ENCODE measurements at regions not wholly inside any gene's neighbourhood (a gene's known extent, or its start where the extent isn't known, plus 50 kb on each side); places are given as distances from the start of the nearest gene placed in this dataset.

DNA sequence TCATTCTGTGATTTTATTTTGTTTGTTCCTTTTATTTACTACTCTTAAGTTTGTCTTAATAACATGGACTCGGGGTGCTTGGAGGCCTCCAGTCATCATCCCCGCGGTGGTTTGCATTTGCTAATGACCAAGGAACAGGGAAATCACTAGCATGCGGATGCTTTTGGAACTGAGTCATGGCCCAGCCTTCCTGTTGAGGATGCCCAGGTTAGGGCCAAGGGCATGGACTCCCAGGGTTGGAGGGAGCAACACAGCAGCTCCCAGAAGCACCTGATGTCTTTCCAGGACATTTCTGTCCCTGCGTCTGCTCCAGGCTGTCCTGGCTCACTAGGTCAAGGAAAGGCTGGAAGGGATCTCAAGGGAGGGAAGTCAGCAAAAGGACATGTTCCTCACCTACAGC, 423.7 kb upstream of the TSHZ3 start:
- no peak for DNase-seq (ENCODE audit: low spot score)

DNA sequence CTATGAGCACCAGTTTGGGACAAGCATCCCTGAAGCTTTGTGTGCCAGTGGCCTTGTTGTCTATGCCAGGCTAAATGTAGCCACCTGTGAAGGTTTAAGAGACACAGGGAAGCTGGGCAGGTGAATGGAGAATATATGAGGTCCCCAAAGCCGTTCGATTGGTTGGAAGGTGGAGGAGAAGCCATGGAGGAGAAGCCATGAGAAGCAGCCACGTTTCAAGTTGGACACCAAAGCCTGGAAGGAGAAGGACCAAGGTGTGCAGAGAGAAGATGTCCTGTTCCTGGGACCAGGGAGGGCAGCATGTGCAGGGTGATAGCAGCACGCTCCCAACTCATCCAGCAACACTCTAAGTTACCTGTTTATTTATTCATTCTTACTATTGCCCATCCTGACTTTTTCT, 432.3 kb upstream of the TSHZ3 start:
- DNase-seq (ENCODE audit: low spot score): no peak

DNA sequence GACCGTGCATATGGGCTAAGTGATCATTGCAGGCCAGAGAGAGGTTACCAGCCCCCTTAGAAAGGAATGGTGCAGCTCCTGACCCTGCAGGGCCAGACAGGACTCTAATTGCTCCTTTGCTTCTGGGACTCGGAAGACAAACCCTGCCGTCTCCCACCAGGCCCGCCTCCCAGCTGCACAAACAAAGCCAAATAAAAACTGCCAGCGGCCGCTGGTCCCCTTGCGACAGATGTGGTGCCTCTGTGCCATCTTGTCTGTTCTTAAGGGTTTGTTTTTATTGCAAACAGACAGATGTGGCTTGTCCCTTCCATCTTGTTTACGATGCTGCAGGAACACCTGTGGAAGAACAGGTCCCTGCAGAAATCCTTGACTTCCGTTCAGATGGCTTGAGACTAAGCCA, 434.4 kb upstream of the TSHZ3 start:
- DNase-seq (ENCODE audit: low spot score): no peak

DNA sequence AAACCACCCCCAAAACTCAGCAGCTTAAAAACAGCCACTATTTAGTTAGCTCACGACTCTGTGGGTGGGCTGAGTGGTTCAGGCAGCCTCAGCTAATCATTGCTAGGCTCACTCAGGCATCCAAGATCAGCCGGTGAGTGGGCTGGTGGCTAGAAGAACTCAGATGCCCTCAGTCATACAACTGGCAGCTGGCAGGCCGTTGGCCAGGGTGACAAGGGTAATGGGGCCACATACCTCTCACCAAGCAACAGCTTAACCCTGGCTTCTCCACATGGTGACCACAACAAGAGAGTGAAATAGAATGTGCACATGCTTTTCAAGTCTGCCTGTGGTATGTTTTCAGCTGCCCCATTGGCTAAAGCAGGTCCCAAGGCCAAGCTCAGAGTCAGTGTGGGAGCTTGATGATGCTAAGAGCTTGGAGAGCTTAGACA, 435.4 kb upstream of the TSHZ3 start:
- DNase-seq (ENCODE audit: low spot score): no peak

DNA sequence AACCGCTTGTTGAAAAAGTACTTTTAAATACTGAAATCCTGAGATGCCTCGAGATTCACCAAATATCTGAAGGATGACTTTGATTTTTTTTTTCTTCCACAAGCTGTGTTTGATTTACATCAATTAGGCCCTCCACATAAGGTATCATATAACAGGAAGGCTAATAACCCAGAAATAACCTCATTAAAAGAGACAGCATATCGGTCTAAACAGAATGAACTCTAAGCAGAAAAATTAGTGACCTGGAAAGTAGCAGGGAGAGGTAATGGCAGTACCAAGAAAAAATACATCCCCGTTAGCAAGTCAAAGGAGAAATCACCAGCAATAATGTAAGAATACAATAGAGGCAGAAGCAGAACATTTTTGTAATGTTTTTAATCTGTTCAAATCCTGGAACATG, 452.4 kb upstream of the TSHZ3 start:
- DNase-seq (ENCODE audit: low spot score): no peak

DNA sequence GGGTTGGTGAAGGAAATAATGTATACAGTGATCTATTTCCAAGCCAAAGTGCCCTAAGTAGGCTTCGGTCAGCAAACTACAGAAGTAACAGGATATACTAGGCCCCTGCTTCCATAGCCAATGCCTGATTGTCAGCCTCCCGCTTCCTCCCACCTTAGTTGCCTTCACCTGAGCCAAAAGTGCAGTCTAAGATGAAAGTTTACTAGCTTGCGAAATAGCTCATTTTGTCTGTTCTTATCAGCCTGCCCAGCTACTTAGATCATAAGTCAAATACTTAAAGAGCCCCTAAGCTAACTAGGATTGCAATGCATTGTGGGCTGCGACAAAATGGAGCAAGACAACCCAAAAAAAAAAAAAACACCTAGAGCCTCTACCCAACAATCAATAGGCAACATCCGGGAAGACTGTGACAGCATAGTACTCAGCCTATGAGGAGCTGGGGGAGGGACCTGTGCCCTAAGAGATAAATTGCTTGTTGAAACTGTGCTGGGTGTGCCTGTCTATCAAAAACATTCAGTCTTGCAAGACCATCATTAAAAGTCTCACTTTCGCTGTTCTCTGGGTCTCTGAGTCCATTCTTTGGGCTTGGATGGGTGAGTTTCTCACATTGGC, 454.7 kb upstream of the TSHZ3 start:
- no peak for DNase-seq (ENCODE audit: low spot score)

DNA sequence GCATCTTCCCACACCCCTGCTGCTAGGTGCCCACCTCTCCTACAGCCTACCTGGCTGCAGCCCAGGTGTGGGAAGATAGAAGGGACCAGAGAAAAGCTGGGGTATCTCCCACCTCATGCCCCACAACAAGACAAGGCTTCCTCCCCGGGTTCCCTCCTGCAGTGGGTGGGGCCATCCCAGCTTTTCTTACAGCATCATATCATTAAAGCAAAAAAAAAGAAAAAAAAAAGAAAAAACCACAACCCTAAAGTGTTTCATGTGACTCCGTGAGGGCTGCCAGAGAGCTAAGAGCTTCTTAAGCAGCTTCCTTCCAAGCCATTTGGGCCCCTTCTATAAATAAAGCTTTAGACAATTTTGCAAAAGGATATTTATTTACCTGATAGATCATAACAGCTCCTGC, 455.4 kb upstream of the TSHZ3 start:
- DNase-seq (ENCODE audit: low spot score): no peak

DNA sequence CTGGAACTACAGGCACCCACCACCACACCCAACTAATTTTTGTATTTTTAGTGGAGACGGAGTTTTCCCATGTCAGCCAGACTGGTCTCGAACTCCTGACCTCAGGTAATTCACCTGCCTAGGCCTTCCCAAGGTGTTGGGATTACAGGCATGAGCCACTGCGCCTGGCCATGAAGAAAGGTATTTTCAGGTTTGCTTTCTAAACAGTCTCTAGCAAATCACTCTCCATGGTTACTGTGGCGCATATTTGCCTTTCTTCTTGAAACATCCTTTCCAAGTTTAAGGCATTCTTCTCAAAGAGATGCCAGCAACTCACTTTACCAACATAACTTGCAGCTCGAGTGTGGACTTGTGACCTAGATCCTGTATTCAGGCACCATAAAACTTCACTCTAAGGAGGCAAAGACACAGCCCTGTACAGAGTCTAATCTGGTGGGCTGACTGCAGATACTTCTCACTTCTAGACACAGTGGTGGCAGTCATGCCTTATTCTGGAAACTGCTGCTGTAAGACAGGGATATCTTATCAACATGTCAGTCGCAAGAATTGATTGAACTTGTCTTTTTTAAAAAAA, 461.4 kb upstream of the TSHZ3 start:
- no peak for DNase-seq (ENCODE audit: low spot score)

DNA sequence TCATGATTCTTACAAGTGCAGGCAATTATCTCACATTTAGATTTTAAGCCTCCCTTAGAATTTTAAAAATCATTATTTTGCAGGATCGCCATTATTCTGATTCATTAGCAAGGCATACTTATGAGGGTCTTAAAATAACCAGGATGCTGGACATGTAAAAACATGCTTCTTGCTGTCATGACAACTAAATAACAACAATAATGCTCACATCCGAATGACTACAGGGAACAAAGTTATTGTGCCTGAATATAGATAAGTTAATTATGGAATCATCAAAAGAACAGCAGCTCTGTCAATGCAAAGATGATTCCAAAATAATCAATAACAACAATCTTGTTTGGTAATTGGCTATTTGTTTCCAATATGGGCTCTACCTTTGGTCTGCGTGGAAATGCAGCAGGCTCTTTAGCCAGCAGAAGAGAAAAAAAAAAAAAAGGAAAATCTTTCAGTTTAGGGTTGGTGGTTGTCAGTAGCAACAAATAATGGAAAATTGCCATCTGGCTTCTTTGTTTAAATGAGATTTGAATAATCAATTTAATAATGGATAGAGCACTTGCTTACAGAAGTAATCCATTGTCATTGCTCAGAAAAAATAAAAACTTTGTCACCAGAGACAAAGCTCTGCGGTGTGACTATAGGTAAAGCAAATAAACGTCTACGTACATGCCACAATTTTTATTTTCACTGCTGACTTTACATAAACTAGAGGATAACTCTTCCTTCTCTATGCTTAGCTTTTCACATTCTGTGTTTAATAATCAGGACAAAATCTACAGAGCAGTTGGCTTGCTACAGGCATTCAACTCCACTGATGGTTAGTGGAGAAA, 468.9 kb upstream of the TSHZ3 start:
- DNase-seq (ENCODE audit: low spot score): no peak

DNA sequence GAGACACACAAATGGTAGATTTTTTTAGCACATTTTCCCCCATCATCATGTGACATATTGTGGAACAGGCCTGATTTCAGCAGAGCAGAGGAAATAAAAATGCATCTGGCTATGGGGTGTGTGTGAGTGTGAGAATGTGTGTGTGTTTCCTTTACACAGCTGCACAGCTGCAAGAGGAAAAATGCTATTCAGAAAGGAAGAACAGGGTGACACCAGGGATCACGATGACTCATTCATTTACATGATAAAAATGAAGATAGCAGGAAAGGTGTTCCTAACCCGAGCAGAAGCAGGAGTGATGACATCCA, 469.5 kb upstream of the TSHZ3 start:
- no peak for DNase-seq (ENCODE audit: low spot score)

DNA sequence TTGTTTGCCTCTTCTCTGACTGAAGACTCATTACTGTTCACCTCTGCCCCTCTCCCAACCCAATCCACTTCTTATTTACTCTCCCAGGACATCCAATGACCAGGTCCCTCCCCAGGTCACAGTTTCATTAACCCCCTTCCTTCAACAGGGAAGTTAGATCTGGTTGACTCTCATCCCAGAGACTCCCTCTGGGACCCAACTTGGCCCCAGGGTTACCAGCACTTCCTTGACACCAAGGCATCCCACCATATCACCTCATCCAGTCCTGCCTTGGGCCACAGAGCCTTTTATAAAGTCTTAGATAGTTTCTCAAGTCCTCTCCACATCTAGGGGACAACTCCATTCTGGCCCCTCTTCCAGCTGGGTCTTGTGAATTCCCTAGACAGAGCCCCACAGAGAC, 470.6 kb upstream of the TSHZ3 start:
- DNase-seq (ENCODE audit: low spot score): no peak

DNA sequence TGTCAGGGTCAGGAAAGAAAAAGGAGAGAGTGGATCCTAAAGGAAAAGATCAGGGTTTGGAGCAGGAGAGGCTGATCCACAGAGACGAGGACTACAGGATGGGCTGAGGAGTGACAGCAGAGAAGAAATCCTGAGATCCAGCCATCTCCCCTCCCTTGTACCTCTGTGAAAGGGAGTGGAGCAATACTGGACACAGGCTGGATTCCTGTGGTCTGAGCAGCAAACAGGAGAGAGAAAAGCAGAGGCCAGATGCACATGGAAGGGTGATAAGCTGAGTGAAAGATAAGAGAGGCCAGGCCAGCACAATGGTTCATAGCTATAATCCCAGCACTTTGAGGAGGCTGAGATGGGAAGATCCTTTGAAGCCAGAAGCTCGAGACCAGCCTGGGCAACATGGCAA, 472.1 kb upstream of the TSHZ3 start:
- no peak for DNase-seq (ENCODE audit: low spot score)

DNA sequence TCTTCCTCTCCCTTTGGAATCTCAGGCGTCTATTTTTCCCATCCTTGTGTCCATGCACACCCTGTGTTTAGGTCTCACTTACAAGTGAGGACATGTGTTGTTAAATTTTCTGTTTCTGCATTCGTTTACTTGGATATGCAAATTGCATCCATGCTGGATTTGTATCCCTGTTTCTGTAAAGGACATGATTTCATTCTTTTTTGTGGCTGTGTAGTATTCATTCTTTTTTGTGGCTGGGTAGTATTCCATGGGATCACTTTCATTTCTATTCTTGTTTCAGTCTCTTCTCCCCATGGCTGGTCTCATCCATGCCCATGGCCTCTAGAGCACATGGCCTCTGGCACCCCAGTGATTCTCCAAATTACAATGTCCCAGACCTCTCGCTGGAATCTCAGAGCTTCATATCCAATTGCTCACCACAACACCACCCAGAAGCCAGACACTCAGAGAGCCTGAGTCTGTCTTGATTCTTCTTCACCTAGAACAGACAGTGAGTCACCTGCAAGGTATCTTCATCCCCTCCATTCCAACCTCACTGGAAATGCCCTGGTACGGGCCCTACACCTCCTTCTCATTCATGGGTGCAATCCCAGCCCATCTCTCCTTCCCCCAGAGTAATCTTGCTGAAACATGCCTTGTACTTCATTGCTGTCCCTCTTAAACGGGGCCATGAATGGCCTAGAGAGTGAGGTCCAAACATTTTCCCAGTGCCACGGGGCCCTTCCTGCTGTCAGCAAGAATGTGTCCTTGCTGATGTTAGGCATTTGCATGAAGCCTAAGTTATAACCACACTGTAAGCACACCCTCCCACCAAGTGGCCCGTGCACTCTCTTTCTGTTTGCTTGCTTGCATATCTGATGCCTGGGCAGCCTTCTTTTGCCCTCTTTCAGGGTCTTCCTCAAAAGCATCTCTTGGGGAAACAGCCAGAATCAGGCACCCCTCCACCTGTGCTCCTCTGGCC, 476.2 kb upstream of the TSHZ3 start:
- no peak for DNase-seq (ENCODE audit: low spot score)

DNA sequence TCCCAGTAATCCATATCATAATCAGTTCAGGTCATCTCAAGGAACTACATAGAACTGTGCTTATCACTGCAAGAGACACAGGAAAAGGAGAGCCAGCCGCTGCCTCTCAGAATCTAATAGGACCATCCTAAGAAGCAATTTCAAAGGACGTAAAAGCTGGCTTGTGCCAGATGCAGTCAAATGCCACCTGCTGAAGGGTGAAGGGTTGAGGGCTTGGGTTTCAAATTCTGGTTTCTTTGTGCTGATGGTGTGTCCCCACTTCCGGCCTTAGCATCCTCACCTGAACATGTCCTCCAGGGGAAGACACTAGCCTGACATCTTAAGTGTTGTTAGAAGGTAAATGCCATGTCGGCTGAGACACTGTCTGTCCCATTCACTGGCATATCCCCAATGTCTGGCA, 477.1 kb upstream of the TSHZ3 start:
- DNase-seq (ENCODE audit: low spot score): no peak

DNA sequence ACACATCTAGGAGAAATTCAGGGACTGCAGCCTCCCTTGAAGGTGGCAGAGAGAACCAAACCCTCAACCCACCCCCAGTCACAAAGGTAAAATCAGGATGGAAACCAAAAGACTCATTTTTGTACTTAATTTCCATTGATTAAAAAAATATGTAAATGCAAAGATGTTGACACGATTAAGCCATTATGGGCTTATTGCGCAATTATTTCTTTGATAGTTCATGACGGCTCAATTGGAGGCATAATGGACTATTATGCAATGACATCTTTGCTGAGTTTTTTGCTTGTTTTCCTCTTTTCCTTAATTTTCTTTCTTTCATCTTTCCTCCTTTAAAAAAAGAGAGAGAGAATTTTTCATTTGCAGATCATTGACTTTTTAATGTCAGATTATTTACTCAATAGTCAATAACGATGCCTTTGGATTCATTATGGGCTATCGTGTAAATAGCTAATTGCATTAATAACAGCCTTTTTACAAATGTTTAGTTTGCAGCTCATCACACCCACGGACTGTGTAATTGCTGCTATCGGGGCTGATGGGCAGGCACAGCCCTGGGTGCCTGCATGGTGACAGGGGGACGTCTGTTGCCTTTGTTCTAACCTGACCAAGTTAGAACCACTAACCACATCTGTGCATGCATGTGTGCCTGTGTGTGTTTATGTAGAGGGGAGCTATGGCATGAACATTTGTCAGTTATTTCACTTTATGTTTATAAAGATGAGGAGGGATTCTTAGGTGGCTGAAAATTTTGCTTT, 482.4 kb upstream of the TSHZ3 start:
- no peak for DNase-seq (ENCODE audit: low spot score)

DNA sequence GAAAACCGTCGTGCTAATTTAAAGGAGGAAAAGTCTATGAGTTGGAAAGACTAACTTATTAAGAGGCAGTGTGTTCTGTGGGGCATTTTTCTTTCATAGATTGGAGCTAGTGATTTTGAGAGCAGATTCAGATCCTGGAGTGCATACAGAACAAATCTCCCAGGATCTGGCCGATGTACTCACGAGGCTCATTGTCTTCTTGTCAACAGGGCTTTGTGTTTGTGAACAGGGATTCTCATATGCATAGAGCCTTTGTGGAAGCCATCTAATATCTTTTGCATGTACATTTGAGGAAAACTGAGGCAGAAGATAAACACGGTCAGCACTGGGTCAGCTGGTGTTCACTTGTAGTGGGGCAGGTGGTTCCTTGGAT, 482.9 kb upstream of the TSHZ3 start:
- no peak for DNase-seq (ENCODE audit: low spot score)

DNA sequence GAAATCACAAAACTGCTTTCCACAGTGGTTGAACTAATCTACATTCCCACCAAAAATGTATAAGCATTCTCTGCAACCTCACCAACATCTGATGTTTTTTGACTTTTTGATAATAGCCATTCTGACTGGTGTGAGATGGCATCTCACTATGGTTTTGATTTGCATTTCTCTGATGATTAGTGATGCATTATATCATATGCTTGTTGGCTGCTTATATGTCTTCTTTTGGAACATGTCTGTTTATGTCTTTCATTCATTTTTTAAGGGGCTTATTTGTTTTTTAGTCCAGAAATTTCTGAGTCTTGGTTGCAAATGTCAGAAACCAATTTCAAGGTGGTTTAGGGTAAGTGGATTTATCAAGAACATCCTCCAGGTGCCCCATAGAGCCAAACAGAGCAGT, 484.8 kb upstream of the TSHZ3 start:
- DNase-seq (ENCODE audit: low spot score): no peak

DNA sequence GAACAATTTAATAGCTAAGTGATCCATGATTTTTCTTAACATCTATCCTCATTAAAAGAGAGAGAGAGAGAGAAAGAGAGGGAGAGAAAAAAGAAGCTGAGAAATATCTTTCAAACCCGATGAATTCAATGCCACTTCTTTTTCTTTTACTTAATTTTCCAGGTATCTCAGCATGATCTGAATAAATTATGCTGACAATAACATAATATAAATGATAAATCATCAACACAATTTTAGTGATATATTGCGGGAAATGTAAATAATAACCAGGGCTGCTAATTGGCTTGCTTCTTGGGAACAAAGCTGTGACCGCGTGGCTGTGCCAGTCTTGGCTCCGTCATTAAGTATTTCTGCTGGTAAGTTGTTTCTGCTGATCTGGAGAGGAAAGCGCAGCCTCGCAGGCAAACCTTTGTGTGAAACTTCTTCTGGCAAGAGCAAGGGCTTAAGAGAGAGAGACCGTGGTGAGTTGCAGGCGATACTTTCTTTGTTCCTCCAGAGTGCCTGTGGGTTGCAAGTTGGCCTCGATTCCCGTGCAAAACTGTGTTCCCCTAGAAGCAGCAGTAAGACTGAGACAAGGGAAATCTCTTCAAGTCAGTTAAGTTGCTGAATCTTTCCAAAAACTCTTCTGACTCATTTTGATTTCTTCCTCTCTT, 489.1 kb upstream of the TSHZ3 start:
- peak; percentile 62 for DNase-seq (ENCODE audit: low spot score)

DNA sequence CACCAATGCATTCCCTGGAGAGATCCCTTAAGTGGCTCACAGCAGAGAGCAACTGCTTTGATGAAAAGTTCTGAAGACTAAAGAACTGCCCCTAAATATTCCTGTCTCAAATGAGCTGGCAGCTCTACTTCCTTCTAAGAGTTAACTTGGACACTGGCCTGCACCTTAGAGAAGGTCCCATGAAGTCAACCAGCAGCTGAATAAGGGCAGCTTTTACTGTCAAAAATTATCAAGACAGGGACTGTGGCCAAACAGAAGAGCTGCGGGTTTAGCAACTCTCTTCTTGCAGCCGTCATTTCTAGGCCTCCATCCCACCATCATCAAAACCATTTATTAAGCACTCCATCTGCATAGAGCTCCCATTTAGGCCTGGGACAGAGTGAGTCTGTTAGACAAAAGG, 491.1 kb upstream of the TSHZ3 start:
- no peak for DNase-seq (ENCODE audit: low spot score)

DNA sequence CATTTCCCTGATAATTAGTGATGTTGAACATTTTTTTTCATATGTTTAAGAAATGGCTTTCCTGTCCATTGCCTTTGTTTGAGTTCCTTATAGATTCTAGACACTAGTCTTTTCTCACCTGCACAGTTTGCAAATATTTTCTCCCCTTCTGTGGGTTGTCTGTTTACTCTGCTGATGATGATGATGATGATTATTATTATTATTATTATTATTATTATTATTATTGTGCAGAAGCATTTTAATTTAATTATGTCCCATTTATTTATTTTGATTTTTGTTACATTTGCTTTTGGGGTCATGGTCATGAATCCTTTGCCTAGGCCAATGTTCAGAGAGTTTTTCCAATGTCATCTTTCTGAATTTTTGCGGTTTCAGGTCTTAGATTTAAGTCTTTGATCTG, 492.5 kb upstream of the TSHZ3 start:
- no peak for DNase-seq (ENCODE audit: low spot score)

DNA sequence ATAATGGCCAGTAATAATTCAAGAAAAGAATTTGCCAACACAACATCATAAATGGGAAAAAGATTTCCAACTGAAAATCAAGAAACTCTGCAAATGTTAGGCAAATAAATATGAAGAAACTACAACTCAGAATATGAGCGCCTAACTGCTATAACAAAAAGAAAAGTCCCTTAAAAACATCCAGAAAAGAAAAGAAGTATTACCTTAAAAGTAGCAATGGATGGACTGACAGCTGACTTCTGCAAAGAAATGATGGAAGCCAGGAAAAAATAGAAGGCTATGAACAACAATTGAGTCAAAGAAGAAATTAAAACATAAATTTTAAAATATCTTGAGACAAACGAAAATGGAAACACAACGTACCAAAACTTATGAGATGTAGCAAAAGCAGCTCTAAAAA, 482.3 kb upstream of the ZNF507 start:
- no peak for DNase-seq (ENCODE audit: low spot score)

Measured in mesenteric fat pad (tissue), 1 donor.